RCC 7860 (cell line): ENCODE measurements at regions not wholly inside any gene's neighbourhood (a gene's known extent, or its start where the extent isn't known, plus 50 kb on each side); places are given as distances from the start of the nearest gene placed in this dataset.
"Not testable (repeated sequence)": the region's sequence is repeated elsewhere in the genome, so short reads cannot be mapped to it uniquely, and the experiment has no call there.

ENCODE experiments used
- DNase-seq: peaks from one replicate; pipeline ENCODE4 v3.0.0-alpha.2; 2015; ENCODE audit warnings: low spot score
- FAIRE-seq: peaks from 2 replicates; lab custom pipeline; 2012; peaks lifted over from hg19 to GRCh38; lab: Jason Lieb, UNC

GRCh38 chr15:31579976-31580375 lies 253.3 kb downstream of the KLF13 start:
- FAIRE-seq (no peak), DNase-seq (no peak)

- DNase-seq, result no peak
- no peak for FAIRE-seq
Observed at GRCh38 chr15:31584195-31584594, 257.6 kb downstream of the KLF13 start.

GRCh38 chr15:31585240-31585639 lies 258.6 kb downstream of the KLF13 start:
- FAIRE-seq (no peak), DNase-seq (no peak)

- FAIRE-seq, result no peak
- no peak for DNase-seq
Observed at GRCh38 chr15:31586841-31587240, 260.2 kb downstream of the KLF13 start.

GRCh38 chr15:31587583-31587982 lies 260.9 kb downstream of the KLF13 start:
- no peak for FAIRE-seq
- no peak for DNase-seq

GRCh38 chr15:31590609-31591008 lies 264.0 kb downstream of the KLF13 start:
- no peak for FAIRE-seq
- DNase-seq, result no peak

- FAIRE-seq (no peak), DNase-seq (no peak)
Observed at GRCh38 chr15:31591908-31592307, 265.3 kb downstream of the KLF13 start.

GRCh38 chr15:31597466-31597865 lies 270.8 kb downstream of the KLF13 start:
- no peak for FAIRE-seq
- DNase-seq, result no peak

- DNase-seq (no peak), FAIRE-seq (no peak)
Observed at GRCh38 chr15:31598620-31599019, 272.0 kb downstream of the KLF13 start.

- no peak for FAIRE-seq
- DNase-seq, result no peak
Observed at GRCh38 chr15:31605467-31605931, 278.9 kb downstream of the KLF13 start.

- DNase-seq, result no peak
- no peak for FAIRE-seq
Observed at GRCh38 chr15:31606194-31606669, 279.6 kb downstream of the KLF13 start.

GRCh38 chr15:31606931-31607497 lies 280.4 kb downstream of the KLF13 start:
- FAIRE-seq (no peak), DNase-seq (no peak)

- FAIRE-seq (no peak), DNase-seq (no peak)
Observed at GRCh38 chr15:31607656-31608055, 281.0 kb downstream of the KLF13 start.

GRCh38 chr15:31609258-31609681 lies 282.6 kb downstream of the KLF13 start:
- FAIRE-seq (no peak), DNase-seq (no peak)

- DNase-seq (no peak), FAIRE-seq (no peak)
Observed at GRCh38 chr15:31609906-31610305, 283.3 kb downstream of the KLF13 start.

- DNase-seq, result no peak
Observed at GRCh38 chr15:31615643-31616415, 289.2 kb downstream of the KLF13 start.

GRCh38 chr15:31623297-31623696 lies 296.7 kb downstream of the KLF13 start:
- DNase-seq, result not testable (repeated sequence)

More at GRCh38 chr15:31615643-31616415, 289.2 kb downstream of the KLF13 start:
- no peak for FAIRE-seq

GRCh38 chr15:31624115-31624514 lies 297.5 kb downstream of the KLF13 start:
- FAIRE-seq, DNase-seq: not testable (repeated sequence)

More at GRCh38 chr15:31623297-31623696, 296.7 kb downstream of the KLF13 start:
- FAIRE-seq, result not testable (repeated sequence)

GRCh38 chr15:31635715-31636114 lies 309.1 kb downstream of the KLF13 start:
- FAIRE-seq, DNase-seq: not testable (repeated sequence)

GRCh38 chr15:31636911-31637310 lies 310.3 kb downstream of the KLF13 start:
- FAIRE-seq, DNase-seq: not testable (repeated sequence)

GRCh38 chr15:31643955-31644354 lies 317.3 kb downstream of the KLF13 start:
- not testable (repeated sequence) for FAIRE-seq

GRCh38 chr15:31644761-31645160 lies 318.1 kb downstream of the KLF13 start:
- not testable (repeated sequence) for FAIRE-seq, DNase-seq

More at GRCh38 chr15:31643955-31644354, 317.3 kb downstream of the KLF13 start:
- not testable (repeated sequence) for DNase-seq
